AG10803 (cell line): ENCODE measurements at regions not wholly inside any gene's neighbourhood (a gene's known extent, or its start where the extent isn't known, plus 50 kb on each side); places are given as distances from the start of the nearest gene placed in this dataset.

ENCODE experiments used
- DNase-seq: peaks from one replicate; pipeline ENCODE4 v3.0.0; 2010; ENCODE audit warnings: low read depth
- H3K4me3 ChIP-seq: 2 replicates; pipeline ENCODE4 v1.5.1; 2011; ENCODE audit warnings: mild to moderate bottlenecking, low read length, control low read depth
- CTCF ChIP-seq: conservative IDR thresholded peaks from 2 replicates; pipeline ENCODE4 v1.5.1; 2011; ENCODE audit warnings: mild to moderate bottlenecking, low read length, control low read depth, inconsistent platforms

- H3K4me3 ChIP-seq, result no peak overlapping the region
- TF ChIP-seq CTCF, result no peak
- DNase-seq, result no peak
Observed at GRCh38 chr6:45780523-45780922, 235.1 kb downstream of the CLIC5 start.

GRCh38 chr6:45775026-45775697 lies 240.5 kb downstream of the CLIC5 start:
- DNase-seq, result no peak
- H3K4me3 ChIP-seq, result no peak overlapping the region
- TF ChIP-seq CTCF, result no peak

GRCh38 chr6:45773906-45774305 lies 241.8 kb downstream of the CLIC5 start:
- no peak for TF ChIP-seq CTCF
- no peak overlapping the region for H3K4me3 ChIP-seq
- DNase-seq, result no peak

- TF ChIP-seq CTCF, result no peak
- no peak for DNase-seq
- no peak overlapping the region for H3K4me3 ChIP-seq
Observed at GRCh38 chr6:45772886-45773495, 242.7 kb downstream of the CLIC5 start.

GRCh38 chr6:45772051-45772450 lies 243.6 kb downstream of the CLIC5 start:
- no peak for TF ChIP-seq CTCF
- DNase-seq, result no peak
- H3K4me3 ChIP-seq, result no peak overlapping the region

GRCh38 chr6:45763281-45763680 lies 252.4 kb downstream of the CLIC5 start:
- DNase-seq, result no peak

More at GRCh38 chr6:45763281-45763680, 252.4 kb downstream of the CLIC5 start:
- no peak overlapping the region for H3K4me3 ChIP-seq
- TF ChIP-seq CTCF, result no peak
